ENCODE measurements at regions not wholly inside any gene's neighbourhood (a gene's known extent, or its start where the extent isn't known, plus 50 kb on each side); places are given as distances from the start of the nearest gene placed in this dataset.

- no peak for TF ChIP-seq CTCF (IDR thresholded peaks at IDR 0.05)
- TF ChIP-seq POLR2A (IDR thresholded peaks at IDR 0.05) = no peak
Measured at GRCh38 chr13:47708386-47708785, 292.7 kb downstream of the SUCLA2 start.

Data from adrenal gland (tissue), 5 donors.